ENCODE measurements at regions not wholly inside any gene's neighbourhood (a gene's known extent, or its start where the extent isn't known, plus 50 kb on each side); places are given as distances from the start of the nearest gene placed in this dataset.

- TF ChIP-seq EZH2 (IDR thresholded peaks at IDR 0.05; ENCODE audit: low read length, missing control alignments): no peak
- TF ChIP-seq, protein P1, sequence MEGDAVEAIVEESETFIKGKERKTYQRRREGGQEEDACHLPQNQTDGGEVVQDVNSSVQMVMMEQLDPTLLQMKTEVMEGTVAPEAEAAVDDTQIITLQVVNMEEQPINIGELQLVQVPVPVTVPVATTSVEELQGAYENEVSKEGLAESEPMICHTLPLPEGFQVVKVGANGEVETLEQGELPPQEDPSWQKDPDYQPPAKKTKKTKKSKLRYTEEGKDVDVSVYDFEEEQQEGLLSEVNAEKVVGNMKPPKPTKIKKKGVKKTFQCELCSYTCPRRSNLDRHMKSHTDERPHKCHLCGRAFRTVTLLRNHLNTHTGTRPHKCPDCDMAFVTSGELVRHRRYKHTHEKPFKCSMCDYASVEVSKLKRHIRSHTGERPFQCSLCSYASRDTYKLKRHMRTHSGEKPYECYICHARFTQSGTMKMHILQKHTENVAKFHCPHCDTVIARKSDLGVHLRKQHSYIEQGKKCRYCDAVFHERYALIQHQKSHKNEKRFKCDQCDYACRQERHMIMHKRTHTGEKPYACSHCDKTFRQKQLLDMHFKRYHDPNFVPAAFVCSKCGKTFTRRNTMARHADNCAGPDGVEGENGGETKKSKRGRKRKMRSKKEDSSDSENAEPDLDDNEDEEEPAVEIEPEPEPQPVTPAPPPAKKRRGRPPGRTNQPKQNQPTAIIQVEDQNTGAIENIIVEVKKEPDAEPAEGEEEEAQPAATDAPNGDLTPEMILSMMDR (conservative IDR thresholded peaks at IDR 0.05 in 1 of 2, IDR thresholded peaks at IDR 0.05 in 1 of 2; ENCODE audit: low read depth in 1 of 2, low read length in 2 of 2): no peak
Measured at GRCh38 chr18:28723506-28723905, 546.6 kb upstream of the CDH2 start.

Measured in fibroblast of lung (primary cell).